K562 (cell line): ENCODE measurements at regions not wholly inside any gene's neighbourhood (a gene's known extent, or its start where the extent isn't known, plus 50 kb on each side); places are given as distances from the start of the nearest gene placed in this dataset.

Source experiments
- HDAC2 ChIP-seq: fragments of 450-650 bp; IDR thresholded peaks from 2 replicates; pipeline ENCODE4 v1.6.1; 2016; ENCODE audit warnings: mild to moderate bottlenecking
- HMG20A ChIP-seq: fragments of 450-650 bp; formaldehyde crosslinking; conservative IDR thresholded peaks from 2 replicates; pipeline ENCODE4 v1.4.0; 2020; ENCODE audit warnings: mild to moderate bottlenecking, mixed read lengths
- KLF13 ChIP-seq: fragments of 450-650 bp; IDR thresholded peaks from 2 replicates; pipeline ENCODE4 v1.6.1; 2016; ENCODE audit warnings: missing genetic modification characterization, low read depth, mild to moderate bottlenecking, missing compliant biosample characterization, moderate library complexity, borderline replicate concordance
- MYBL2 ChIP-seq, 2 experiments: fragments of 450-650 bp in 1 of 2; sonication (generic) in 1 of 2; formaldehyde crosslinking in 1 of 2; IDR thresholded peaks; 2 replicates each; pipeline versions ENCODE4 v1.6.1 to v1.8.1; 2017 to 2022; ENCODE audit warnings: borderline replicate concordance in 1 of 2, inconsistent platforms in 1 of 2, low read depth in 1 of 2, mild to moderate bottlenecking in 1 of 2, missing genetic modification reagents in 1 of 2, moderate library complexity in 1 of 2
- POLR3A ChIP-seq: IDR thresholded peaks from 2 replicates; pipeline ENCODE4 v1.6.1; 2011; ENCODE audit warnings: borderline replicate concordance, mild to moderate bottlenecking, moderate library complexity; ENCODE audit not compliant: insufficient read length, insufficient read depth; ENCODE audit errors: extremely low read depth
- SETDB1 ChIP-seq: IDR thresholded peaks from one replicate; pipeline ENCODE4 v1.6.1; 2012; ENCODE audit warnings: low read length, control low read depth, inconsistent platforms
- ZNF76 ChIP-seq: fragments of 250-450 bp; sonication (Bioruptor Pico); IDR thresholded peaks from 2 replicates; pipeline ENCODE4 v1.4.0; 2020; ENCODE audit warnings: mild to moderate bottlenecking, moderate library complexity, borderline replicate concordance
- TF ChIP-seq, protein P1 (sequence below): fragments of 450-650 bp; IDR thresholded peaks from 2 replicates; pipeline ENCODE4 v1.6.1; 2017; ENCODE audit warnings: mild to moderate bottlenecking, moderate library complexity
- TF ChIP-seq, protein P2 (sequence below), 2 experiments: fragments of 450-650 bp; IDR thresholded peaks; 2 replicates each; pipeline ENCODE4 v1.6.1; 2016
- TF ChIP-seq, protein P3 (sequence below): sonication (generic); formaldehyde crosslinking; IDR thresholded peaks from 2 replicates; pipeline ENCODE4 v1.8.0; 2022; ENCODE audit warnings: mild to moderate bottlenecking, missing genetic modification reagents
- TF ChIP-seq, protein P4 (sequence below): sonication (generic); formaldehyde crosslinking; IDR thresholded peaks from 2 replicates; pipeline ENCODE4 v1.8.0; 2022; ENCODE audit warnings: missing genetic modification reagents, mild to moderate bottlenecking, borderline replicate concordance

DNA sequence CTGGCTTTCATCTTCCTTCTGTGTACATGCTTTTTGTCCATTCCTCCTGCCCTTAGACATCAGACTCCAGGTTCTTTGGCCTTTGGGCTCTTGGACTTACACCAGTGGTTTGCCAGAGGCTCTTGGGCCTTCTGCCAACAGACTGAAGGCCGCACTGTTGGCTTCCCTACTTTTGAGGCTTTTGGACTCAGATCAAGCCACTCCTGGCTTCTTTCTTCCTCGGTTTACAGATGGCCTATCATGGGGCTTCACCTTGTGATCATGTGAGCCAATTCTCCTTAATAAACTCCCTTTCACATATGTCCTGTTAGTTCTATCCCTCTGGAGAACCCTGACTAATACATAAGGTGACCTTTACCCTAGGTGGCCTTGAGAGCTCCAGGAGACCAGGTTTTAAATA lies 189.1 kb upstream of the CCNG1 start (continued):
- TF ChIP-seq, protein P1, sequence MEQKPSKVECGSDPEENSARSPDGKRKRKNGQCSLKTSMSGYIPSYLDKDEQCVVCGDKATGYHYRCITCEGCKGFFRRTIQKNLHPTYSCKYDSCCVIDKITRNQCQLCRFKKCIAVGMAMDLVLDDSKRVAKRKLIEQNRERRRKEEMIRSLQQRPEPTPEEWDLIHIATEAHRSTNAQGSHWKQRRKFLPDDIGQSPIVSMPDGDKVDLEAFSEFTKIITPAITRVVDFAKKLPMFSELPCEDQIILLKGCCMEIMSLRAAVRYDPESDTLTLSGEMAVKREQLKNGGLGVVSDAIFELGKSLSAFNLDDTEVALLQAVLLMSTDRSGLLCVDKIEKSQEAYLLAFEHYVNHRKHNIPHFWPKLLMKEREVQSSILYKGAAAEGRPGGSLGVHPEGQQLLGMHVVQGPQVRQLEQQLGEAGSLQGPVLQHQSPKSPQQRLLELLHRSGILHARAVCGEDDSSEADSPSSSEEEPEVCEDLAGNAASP: no peak
- no peak for TF ChIP-seq HDAC2
- TF ChIP-seq SETDB1: no peak
- TF ChIP-seq, protein P2, sequence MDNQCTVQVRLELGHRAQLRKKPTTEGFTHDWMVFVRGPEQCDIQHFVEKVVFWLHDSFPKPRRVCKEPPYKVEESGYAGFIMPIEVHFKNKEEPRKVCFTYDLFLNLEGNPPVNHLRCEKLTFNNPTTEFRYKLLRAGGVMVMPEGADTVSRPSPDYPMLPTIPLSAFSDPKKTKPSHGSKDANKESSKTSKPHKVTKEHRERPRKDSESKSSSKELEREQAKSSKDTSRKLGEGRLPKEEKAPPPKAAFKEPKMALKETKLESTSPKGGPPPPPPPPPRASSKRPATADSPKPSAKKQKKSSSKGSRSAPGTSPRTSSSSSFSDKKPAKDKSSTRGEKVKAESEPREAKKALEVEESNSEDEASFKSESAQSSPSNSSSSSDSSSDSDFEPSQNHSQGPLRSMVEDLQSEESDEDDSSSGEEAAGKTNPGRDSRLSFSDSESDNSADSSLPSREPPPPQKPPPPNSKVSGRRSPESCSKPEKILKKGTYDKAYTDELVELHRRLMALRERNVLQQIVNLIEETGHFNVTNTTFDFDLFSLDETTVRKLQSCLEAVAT (IDR thresholded peaks at IDR 0.05): no peak
- no peak for TF ChIP-seq POLR3A
- TF ChIP-seq KLF13 (tag): no peak
- TF ChIP-seq, protein P3, sequence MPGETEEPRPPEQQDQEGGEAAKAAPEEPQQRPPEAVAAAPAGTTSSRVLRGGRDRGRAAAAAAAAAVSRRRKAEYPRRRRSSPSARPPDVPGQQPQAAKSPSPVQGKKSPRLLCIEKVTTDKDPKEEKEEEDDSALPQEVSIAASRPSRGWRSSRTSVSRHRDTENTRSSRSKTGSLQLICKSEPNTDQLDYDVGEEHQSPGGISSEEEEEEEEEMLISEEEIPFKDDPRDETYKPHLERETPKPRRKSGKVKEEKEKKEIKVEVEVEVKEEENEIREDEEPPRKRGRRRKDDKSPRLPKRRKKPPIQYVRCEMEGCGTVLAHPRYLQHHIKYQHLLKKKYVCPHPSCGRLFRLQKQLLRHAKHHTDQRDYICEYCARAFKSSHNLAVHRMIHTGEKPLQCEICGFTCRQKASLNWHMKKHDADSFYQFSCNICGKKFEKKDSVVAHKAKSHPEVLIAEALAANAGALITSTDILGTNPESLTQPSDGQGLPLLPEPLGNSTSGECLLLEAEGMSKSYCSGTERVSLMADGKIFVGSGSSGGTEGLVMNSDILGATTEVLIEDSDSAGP (CRISPR knock-in tag): no peak
- no peak for TF ChIP-seq ZNF76 (CRISPR knock-in tag)
- TF ChIP-seq MYBL2 (IDR thresholded peaks at IDR 0.05; ENCODE audit: low read depth): no peak
- TF ChIP-seq MYBL2 (CRISPR knock-in tag; IDR thresholded peaks at IDR 0.05; ENCODE audit: borderline replicate concordance): no peak
- no peak for TF ChIP-seq HMG20A (CRISPR knock-in tag)
- TF ChIP-seq, protein P4, sequence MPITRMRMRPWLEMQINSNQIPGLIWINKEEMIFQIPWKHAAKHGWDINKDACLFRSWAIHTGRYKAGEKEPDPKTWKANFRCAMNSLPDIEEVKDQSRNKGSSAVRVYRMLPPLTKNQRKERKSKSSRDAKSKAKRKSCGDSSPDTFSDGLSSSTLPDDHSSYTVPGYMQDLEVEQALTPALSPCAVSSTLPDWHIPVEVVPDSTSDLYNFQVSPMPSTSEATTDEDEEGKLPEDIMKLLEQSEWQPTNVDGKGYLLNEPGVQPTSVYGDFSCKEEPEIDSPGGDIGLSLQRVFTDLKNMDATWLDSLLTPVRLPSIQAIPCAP (CRISPR knock-in tag): no peak
